WI38 (cell line): ENCODE measurements at regions not wholly inside any gene's neighbourhood (a gene's known extent, or its start where the extent isn't known, plus 50 kb on each side); places are given as distances from the start of the nearest gene placed in this dataset.

Experiments
- H3K4me3 ChIP-seq: 2 replicates; pipeline ENCODE4 v1.5.1; 2011; ENCODE audit warnings: low read depth, mild to moderate bottlenecking, control low read depth, low read length
- CTCF ChIP-seq: IDR thresholded peaks from 2 replicates; pipeline ENCODE4 v1.5.1; 2012; ENCODE audit warnings: low read depth, mild to moderate bottlenecking, control low read depth, low read length

GRCh38 chr7:36098096-36098495, 55.0 kb upstream of the EEPD1 start:
- TF ChIP-seq CTCF = no peak

GRCh38 chr7:36100226-36100625, 52.8 kb upstream of the EEPD1 start:
- H3K4me3 ChIP-seq = no peak overlapping the region
- TF ChIP-seq CTCF = no peak

More at GRCh38 chr7:36098096-36098495, 55.0 kb upstream of the EEPD1 start:
- H3K4me3 ChIP-seq = no peak overlapping the region

GRCh38 chr7:36100634-36101033, 52.4 kb upstream of the EEPD1 start:
- no peak for TF ChIP-seq CTCF
- H3K4me3 ChIP-seq = no peak overlapping the region
